ENCODE measurements at regions not wholly inside any gene's neighbourhood (a gene's known extent, or its start where the extent isn't known, plus 50 kb on each side); places are given as distances from the start of the nearest gene placed in this dataset.

- H3K27ac Mint-ChIP-seq = peak overlapping the region; percentile 68
- DNase-seq (ENCODE audit: low spot score) = no peak
- H3K4me3 Mint-ChIP-seq (ENCODE audit: low read depth) = no peak overlapping the region
- peaks cover 5% of the 10 kb centered on the region for H3K9me3 Mint-ChIP-seq
- peaks cover 4% of the 10 kb centered on the region for H3K36me3 Mint-ChIP-seq (ENCODE audit: low read depth)
- intact Hi-C loops (cut with micrococcal nuclease) = loop anchor here (1.0 to 5.0 kb wide), 5 partner anchors 24 to 523 kb away; no protein-coding TSS in a partner anchor
- peaks cover 33% of the 10 kb centered on the region for H3K4me1 Mint-ChIP-seq (ENCODE audit: low read depth)
- H3K27me3 Mint-ChIP-seq (ENCODE audit: low read depth) = peaks cover 5% of the 10 kb centered on the region
Observed at GRCh38 chr5:148708854-148709253, 54.5 kb upstream of the HTR4 start.

GRCh38 chr5:148711961-148712360 lies 57.6 kb upstream of the HTR4 start:
- Mint-ChIP-seq H3K27ac (no peak overlapping the region), H3K4me3 (ENCODE audit: low read depth) (no peak overlapping the region), H3K27me3 (ENCODE audit: low read depth) (peaks cover 5% of the 10 kb centered on the region), H3K36me3 (ENCODE audit: low read depth) (peaks cover 4% of the 10 kb centered on the region), H3K4me1 (ENCODE audit: low read depth) (peaks cover 35% of the 10 kb centered on the region), H3K9me3 (peaks cover 5% of the 10 kb centered on the region)
- intact Hi-C loops (cut with micrococcal nuclease) = no loop called here
- DNase-seq (ENCODE audit: low spot score) = no peak

- Mint-ChIP-seq H3K4me3 (ENCODE audit: low read depth) (no peak overlapping the region), H3K27me3 (ENCODE audit: low read depth) (peaks cover 7% of the 10 kb centered on the region), H3K4me1 (ENCODE audit: low read depth) (peaks cover 23% of the 10 kb centered on the region), H3K27ac (peak overlapping the region; percentile 24), H3K9me3 (peaks cover 5% of the 10 kb centered on the region), H3K36me3 (ENCODE audit: low read depth) (peaks cover 4% of the 10 kb centered on the region)
- intact Hi-C loops (cut with micrococcal nuclease) = no loop called here
- DNase-seq (ENCODE audit: low spot score) = no peak
Observed at GRCh38 chr5:148713735-148714508, 59.6 kb upstream of the HTR4 start.

- no peaks in the 10 kb centered on the region for H3K9me3 Mint-ChIP-seq
- peaks cover 19% of the 10 kb centered on the region for H3K27me3 Mint-ChIP-seq (ENCODE audit: low read depth)
- peaks cover 18% of the 10 kb centered on the region for H3K4me1 Mint-ChIP-seq (ENCODE audit: low read depth)
- no peak overlapping the region for H3K4me3 Mint-ChIP-seq (ENCODE audit: low read depth)
- DNase-seq (ENCODE audit: low spot score) = no peak
- intact Hi-C loops (cut with micrococcal nuclease) = no loop called here
- no peaks in the 10 kb centered on the region for H3K36me3 Mint-ChIP-seq (ENCODE audit: low read depth)
- H3K27ac Mint-ChIP-seq = no peak overlapping the region
Observed at GRCh38 chr5:148716716-148717115, 62.4 kb upstream of the HTR4 start.

DNA sequence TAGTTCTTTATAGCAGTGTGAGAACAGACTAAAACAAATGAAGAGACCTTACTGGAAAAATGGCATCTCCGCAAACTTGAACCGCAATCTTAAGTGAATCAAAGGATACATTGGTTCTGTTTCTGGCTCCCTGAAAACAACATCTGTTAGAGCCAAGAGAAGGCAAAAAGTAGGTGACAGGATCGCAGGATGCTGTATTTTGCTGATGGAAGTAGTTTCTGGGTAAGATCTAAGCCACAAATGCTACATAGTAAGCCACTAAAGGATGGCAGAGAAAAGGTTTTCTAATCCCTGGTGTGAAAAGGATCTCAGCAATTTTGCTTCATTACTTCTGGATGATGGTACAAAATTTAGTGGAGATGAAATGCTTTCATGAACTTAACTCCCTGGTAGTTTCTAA lies 63.3 kb upstream of the HTR4 start:
- Mint-ChIP-seq H3K4me1 (ENCODE audit: low read depth) (peaks cover 15% of the 10 kb centered on the region), H3K36me3 (ENCODE audit: low read depth) (no peaks in the 10 kb centered on the region), H3K27ac (no peak overlapping the region), H3K27me3 (ENCODE audit: low read depth) (peaks cover 17% of the 10 kb centered on the region), H3K4me3 (ENCODE audit: low read depth) (no peak overlapping the region), H3K9me3 (no peaks in the 10 kb centered on the region)
- no peak for DNase-seq (ENCODE audit: low spot score)
- intact Hi-C loops (cut with micrococcal nuclease) = no loop called here

DNA sequence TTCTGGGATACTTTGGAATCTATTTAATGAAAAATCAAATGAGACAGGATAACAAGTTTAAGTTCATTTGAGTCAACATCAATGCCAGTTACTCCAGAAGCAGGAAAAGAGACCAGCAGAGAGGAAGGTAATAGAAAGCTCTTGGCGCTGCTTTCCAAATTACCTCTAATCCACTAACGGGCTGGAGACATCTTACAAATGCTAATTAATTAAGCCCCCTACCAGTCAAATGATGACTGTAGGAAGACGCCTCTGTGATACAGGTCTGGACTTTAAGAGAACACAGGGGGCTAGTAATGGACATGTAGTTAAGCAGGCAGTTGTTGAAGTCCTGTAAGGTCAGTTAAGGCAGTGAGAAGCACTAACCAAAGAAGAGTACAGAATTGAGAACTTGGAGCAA lies 65.3 kb upstream of the HTR4 start:
- H3K27ac Mint-ChIP-seq = no peak overlapping the region
- no peaks in the 10 kb centered on the region for H3K9me3 Mint-ChIP-seq
- intact Hi-C loops (cut with micrococcal nuclease) = no loop called here
- H3K4me3 Mint-ChIP-seq (ENCODE audit: low read depth) = no peak overlapping the region
- H3K27me3 Mint-ChIP-seq (ENCODE audit: low read depth) = peaks cover 27% of the 10 kb centered on the region
- no peaks in the 10 kb centered on the region for H3K36me3 Mint-ChIP-seq (ENCODE audit: low read depth)
- H3K4me1 Mint-ChIP-seq (ENCODE audit: low read depth) = peaks cover 5% of the 10 kb centered on the region
- DNase-seq (ENCODE audit: low spot score) = no peak

DNA sequence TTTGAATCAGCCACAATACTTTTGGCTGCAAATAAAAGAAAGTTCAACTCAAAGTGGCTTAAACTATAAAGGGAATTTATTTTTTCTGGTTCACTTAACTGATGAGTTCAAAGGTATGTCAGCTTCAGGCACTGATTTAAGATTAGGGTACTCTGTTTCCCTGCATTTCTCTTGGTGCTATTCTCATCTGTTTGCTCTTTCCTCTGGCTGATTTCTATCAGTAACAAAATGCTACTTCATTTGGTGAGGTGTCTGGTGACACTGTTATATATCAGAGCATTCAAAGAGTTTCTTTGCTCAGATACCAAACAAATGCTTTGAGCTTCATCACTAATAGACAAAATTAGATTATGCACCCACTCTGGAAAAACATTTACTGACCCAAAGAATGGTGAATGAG lies 65.9 kb upstream of the HTR4 start:
- Mint-ChIP-seq H3K9me3 (no peaks in the 10 kb centered on the region), H3K27ac (no peak overlapping the region), H3K4me3 (ENCODE audit: low read depth) (no peak overlapping the region), H3K27me3 (ENCODE audit: low read depth) (peaks cover 29% of the 10 kb centered on the region), H3K36me3 (ENCODE audit: low read depth) (no peaks in the 10 kb centered on the region), H3K4me1 (ENCODE audit: low read depth) (no peaks in the 10 kb centered on the region)
- intact Hi-C loops (cut with micrococcal nuclease) = no loop called here
- DNase-seq (ENCODE audit: low spot score) = no peak

DNA sequence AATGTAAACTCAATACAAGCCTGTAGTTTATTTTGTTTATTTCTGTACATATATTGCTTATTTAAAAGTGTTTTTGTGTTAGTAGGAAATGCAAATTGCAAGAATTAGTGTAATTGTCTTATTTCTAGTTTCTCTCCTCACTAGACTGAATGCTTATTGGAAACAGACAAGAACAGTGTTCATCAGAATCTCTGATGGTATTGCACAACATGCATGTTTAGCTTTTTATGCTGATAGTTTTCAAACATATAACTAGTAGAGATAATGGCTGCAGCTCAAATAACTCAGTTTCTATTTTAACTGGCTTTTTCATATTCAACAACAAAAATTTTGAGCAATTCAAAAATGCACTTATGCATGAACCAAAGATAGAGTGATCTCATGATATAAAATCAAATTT lies 68.8 kb upstream of the HTR4 start:
- Mint-ChIP-seq H3K9me3 (no peaks in the 10 kb centered on the region), H3K36me3 (ENCODE audit: low read depth) (no peaks in the 10 kb centered on the region), H3K27ac (no peak overlapping the region), H3K27me3 (ENCODE audit: low read depth) (peaks cover 31% of the 10 kb centered on the region), H3K4me1 (ENCODE audit: low read depth) (no peaks in the 10 kb centered on the region), H3K4me3 (ENCODE audit: low read depth) (no peak overlapping the region)
- DNase-seq (ENCODE audit: low spot score) = no peak
- intact Hi-C loops (cut with micrococcal nuclease) = no loop called here

GRCh38 chr5:148725675-148726074 lies 71.3 kb upstream of the HTR4 start:
- no peak overlapping the region for H3K4me3 Mint-ChIP-seq (ENCODE audit: low read depth)
- H3K27ac Mint-ChIP-seq = no peak overlapping the region
- no peaks in the 10 kb centered on the region for H3K36me3 Mint-ChIP-seq (ENCODE audit: low read depth)
- H3K27me3 Mint-ChIP-seq (ENCODE audit: low read depth) = peaks cover 26% of the 10 kb centered on the region
- intact Hi-C loops (cut with micrococcal nuclease) = no loop called here
- no peaks in the 10 kb centered on the region for H3K4me1 Mint-ChIP-seq (ENCODE audit: low read depth)
- no peaks in the 10 kb centered on the region for H3K9me3 Mint-ChIP-seq
- no peak for DNase-seq (ENCODE audit: low spot score)

DNA sequence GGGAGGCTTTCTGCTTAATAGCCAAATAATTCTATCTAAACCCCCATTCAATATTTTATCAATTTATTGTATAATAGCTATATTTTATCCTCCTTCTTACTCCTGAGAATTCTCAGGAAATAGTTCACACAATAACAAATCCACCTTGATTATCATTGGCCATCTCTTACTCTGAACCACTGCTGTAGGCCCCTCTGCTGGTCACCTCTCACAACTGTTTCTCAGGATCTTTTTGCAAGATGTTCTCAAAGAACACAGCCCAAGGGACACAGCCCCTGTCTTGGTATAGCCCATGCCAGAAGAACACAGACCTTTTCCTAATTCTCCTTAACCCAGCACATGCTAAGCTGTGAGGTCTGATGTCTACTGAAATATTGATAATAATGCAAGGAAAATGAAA lies 74.9 kb upstream of the HTR4 start:
- Mint-ChIP-seq H3K9me3 (no peaks in the 10 kb centered on the region), H3K4me1 (ENCODE audit: low read depth) (peaks cover 10% of the 10 kb centered on the region), H3K27me3 (ENCODE audit: low read depth) (peaks cover 24% of the 10 kb centered on the region), H3K4me3 (ENCODE audit: low read depth) (no peak overlapping the region), H3K36me3 (ENCODE audit: low read depth) (no peaks in the 10 kb centered on the region), H3K27ac (no peak overlapping the region)
- no peak for DNase-seq (ENCODE audit: low spot score)
- intact Hi-C loops (cut with micrococcal nuclease) = no loop called here

DNA sequence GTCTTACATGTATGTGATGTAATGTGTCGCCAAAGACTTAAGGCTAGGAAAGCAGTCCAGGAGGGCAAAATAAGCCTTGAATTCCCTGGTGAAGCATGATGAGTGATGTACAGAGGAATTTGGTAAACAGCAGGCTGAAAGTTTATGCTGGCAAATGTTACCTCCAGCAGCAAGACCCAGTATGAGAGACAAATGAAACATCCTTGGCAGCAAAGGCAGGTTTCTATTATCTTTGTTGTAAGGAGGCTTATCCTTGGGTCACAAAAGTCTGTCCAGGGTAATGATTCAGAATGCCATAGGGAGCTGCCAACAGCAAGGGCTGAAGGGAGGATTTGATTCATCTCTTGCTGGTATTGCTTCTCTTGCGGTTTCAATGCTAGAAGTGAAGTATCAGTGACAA lies 75.9 kb upstream of the HTR4 start:
- no peak overlapping the region for H3K27ac Mint-ChIP-seq
- H3K27me3 Mint-ChIP-seq (ENCODE audit: low read depth) = peaks cover 23% of the 10 kb centered on the region
- no peak overlapping the region for H3K4me3 Mint-ChIP-seq (ENCODE audit: low read depth)
- no peak for DNase-seq (ENCODE audit: low spot score)
- no peaks in the 10 kb centered on the region for H3K36me3 Mint-ChIP-seq (ENCODE audit: low read depth)
- intact Hi-C loops (cut with micrococcal nuclease) = loop anchor here (2.0 to 5.0 kb wide), 2 partner anchors 97 to 781 kb away; partner anchors contain the start of gene ADRB2
- peaks cover 10% of the 10 kb centered on the region for H3K4me1 Mint-ChIP-seq (ENCODE audit: low read depth)
- no peaks in the 10 kb centered on the region for H3K9me3 Mint-ChIP-seq

- no peak overlapping the region for H3K4me3 Mint-ChIP-seq (ENCODE audit: low read depth)
- peak; percentile 49 for DNase-seq (ENCODE audit: low spot score)
- no peaks in the 10 kb centered on the region for H3K9me3 Mint-ChIP-seq
- peaks cover 21% of the 10 kb centered on the region for H3K27me3 Mint-ChIP-seq (ENCODE audit: low read depth)
- intact Hi-C loops (cut with micrococcal nuclease) = loop anchor here (1.0 to 5.0 kb wide), 4 partner anchors 96 to 782 kb away; partner anchors contain the start of gene ADRB2
- peaks cover 10% of the 10 kb centered on the region for H3K4me1 Mint-ChIP-seq (ENCODE audit: low read depth)
- no peak overlapping the region for H3K27ac Mint-ChIP-seq
- H3K36me3 Mint-ChIP-seq (ENCODE audit: low read depth) = no peaks in the 10 kb centered on the region
Observed at GRCh38 chr5:148730942-148731898, 76.9 kb upstream of the HTR4 start.

DNA sequence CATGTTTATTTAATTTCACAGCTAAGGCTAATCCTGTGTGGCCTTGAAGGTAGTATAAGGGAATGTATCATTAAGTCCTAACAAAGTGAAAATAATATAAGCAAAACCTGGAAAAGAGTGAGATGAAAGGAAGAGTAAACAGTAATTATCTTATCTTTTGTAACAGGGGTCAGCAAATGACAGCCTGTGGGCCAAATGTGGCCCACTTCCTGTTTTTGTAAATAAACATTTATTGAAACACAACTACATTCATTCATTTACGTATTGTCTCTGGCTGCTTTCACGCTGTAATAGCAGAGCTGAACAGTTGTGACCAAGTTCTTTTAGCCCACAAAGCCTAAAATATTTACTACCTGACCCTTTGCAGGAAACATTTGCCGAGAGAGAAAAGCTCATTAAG lies 78.4 kb upstream of the HTR4 start:
- H3K36me3 Mint-ChIP-seq (ENCODE audit: low read depth) = no peaks in the 10 kb centered on the region
- H3K4me3 Mint-ChIP-seq (ENCODE audit: low read depth) = no peak overlapping the region
- peaks cover 10% of the 10 kb centered on the region for H3K4me1 Mint-ChIP-seq (ENCODE audit: low read depth)
- H3K27ac Mint-ChIP-seq = no peak overlapping the region
- DNase-seq (ENCODE audit: low spot score) = no peak
- no peaks in the 10 kb centered on the region for H3K9me3 Mint-ChIP-seq
- H3K27me3 Mint-ChIP-seq (ENCODE audit: low read depth) = peaks cover 24% of the 10 kb centered on the region
- intact Hi-C loops (cut with micrococcal nuclease) = loop anchor here (1.0 to 5.0 kb wide), 4 partner anchors 95 to 382 kb away; partner anchors contain the start of gene ADRB2
